Neural cell (in vitro differentiated cells): ENCODE measurements at regions not wholly inside any gene's neighbourhood (a gene's known extent, or its start where the extent isn't known, plus 50 kb on each side); places are given as distances from the start of the nearest gene placed in this dataset.

Experiments
- H2AFZ ChIP-seq: fragments of 200-600, 300-800 bp; sonication (generic), shearing (Covaris generic); 2 replicates; pipeline ENCODE4 v1.6.0; 2014; ENCODE audit warnings: low read depth, mild to moderate bottlenecking, antibody characterized with exemption, low read length, moderate library complexity
- H3F3A ChIP-seq: fragments of 200-600 bp; shearing (Covaris generic); 2 replicates; pipeline ENCODE4 v1.6.1; 2016; ENCODE audit warnings: mild to moderate bottlenecking, moderate library complexity, mixed read lengths, antibody characterized with exemption, low read length; ENCODE audit not compliant: insufficient read depth, poor library complexity, severe bottlenecking
- H3K27ac ChIP-seq: fragments of 200-600, 300-800 bp; sonication (generic), shearing (Covaris generic); 2 replicates; pipeline ENCODE4 v1.5.1; 2014; ENCODE audit warnings: mild to moderate bottlenecking, low read length, moderate library complexity
- H3K27me3 ChIP-seq: fragments of 300-800, 200-600 bp; sonication (generic), shearing (Covaris generic); 2 replicates; pipeline ENCODE4 v1.6.0; 2014; ENCODE audit warnings: mild to moderate bottlenecking, low read depth, low read length, moderate library complexity; ENCODE audit not compliant: insufficient read depth
- H3K36me3 ChIP-seq: fragments of 300-800, 200-600 bp; sonication (generic), shearing (Covaris generic); 2 replicates; pipeline ENCODE4 v1.5.1; 2014; ENCODE audit warnings: mild to moderate bottlenecking, antibody characterized with exemption, low read length, moderate library complexity; ENCODE audit not compliant: insufficient read depth
- H3K4me2 ChIP-seq: fragments of 300-800, 200-600 bp; sonication (generic), shearing (Covaris generic); 2 replicates; pipeline ENCODE4 v1.6.0; 2014; ENCODE audit warnings: mild to moderate bottlenecking, low read length
- H3K4me3 ChIP-seq: fragments of 300-800, 200-600 bp; sonication (generic), shearing (Covaris generic); 2 replicates; pipeline ENCODE4 v1.5.1; 2014; ENCODE audit warnings: mild to moderate bottlenecking, low read length, moderate library complexity
- H3K79me2 ChIP-seq: fragments of 200-600 bp; shearing (Covaris generic); replicated peaks from 2 replicates; pipeline ENCODE4 v1.6.0; 2014; ENCODE audit warnings: mild to moderate bottlenecking, low read length, moderate library complexity; ENCODE audit not compliant: insufficient read depth
- H3K9ac ChIP-seq: fragments of 300-800, 200-600 bp; sonication (generic), shearing (Covaris generic); 2 replicates; pipeline ENCODE4 v1.6.1; 2016; ENCODE audit warnings: mild to moderate bottlenecking, low read length, mixed read lengths
- H3K9me2 ChIP-seq: fragments of 200-600 bp; shearing (Covaris generic); 2 replicates; pipeline ENCODE4 v1.6.1; 2016; ENCODE audit warnings: mild to moderate bottlenecking, low read length, mixed read lengths; ENCODE audit not compliant: insufficient read depth
- H3K9me3 ChIP-seq: fragments of 200-600, 300-800 bp; sonication (generic), shearing (Covaris generic); 2 replicates; pipeline ENCODE4 v1.6.1; 2016; ENCODE audit warnings: mild to moderate bottlenecking, mixed run types, low read length, moderate library complexity, mixed read lengths
- H4K20me1 ChIP-seq: fragments of 200-600 bp; shearing (Covaris generic); 2 replicates; pipeline ENCODE4 v1.6.1; 2016; ENCODE audit warnings: mild to moderate bottlenecking, mixed run types; ENCODE audit not compliant: insufficient read depth
- EP300 ChIP-seq: fragments of 450-650 bp; conservative IDR thresholded peaks from 2 replicates; pipeline ENCODE4 v1.6.1; 2014; ENCODE audit warnings: antibody characterized with exemption, mild to moderate bottlenecking, moderate library complexity; ENCODE audit not compliant: poor library complexity, severe bottlenecking
- EZH2 ChIP-seq: fragments of 200-600, 300-800 bp; shearing (Covaris generic), sonication (generic); IDR thresholded peaks from 2 replicates; pipeline ENCODE4 v1.6.1; 2014; ENCODE audit warnings: antibody characterized with exemption, low read length, borderline replicate concordance, mild to moderate bottlenecking; ENCODE audit not compliant: insufficient read depth, poor library complexity, severe bottlenecking
- MXI1 ChIP-seq: fragments of 450-650 bp; conservative IDR thresholded peaks from 2 replicates; pipeline ENCODE4 v1.6.1; 2014; ENCODE audit warnings: antibody characterized with exemption, mild to moderate bottlenecking; ENCODE audit not compliant: poor library complexity, severe bottlenecking
- POLR2AphosphoS5 ChIP-seq: IDR thresholded peaks from 2 replicates; pipeline ENCODE4 v1.6.1; 2012
- RAD21 ChIP-seq: fragments of 450-650 bp; conservative IDR thresholded peaks from 2 replicates; pipeline ENCODE4 v1.6.1; 2014; ENCODE audit warnings: antibody characterized with exemption, mild to moderate bottlenecking, moderate library complexity
- SMC3 ChIP-seq: fragments of 450-650 bp; conservative IDR thresholded peaks from 2 replicates; pipeline ENCODE4 v1.6.1; 2014; ENCODE audit warnings: antibody characterized with exemption, mild to moderate bottlenecking, moderate library complexity; ENCODE audit not compliant: poor library complexity
- TAF1 ChIP-seq: IDR thresholded peaks from 2 replicates; pipeline ENCODE4 v1.6.1; 2012; ENCODE audit warnings: low read depth
- TF ChIP-seq, protein P1 (sequence below): fragments of 450-650 bp; IDR thresholded peaks from 2 replicates; pipeline ENCODE4 v1.5.1; 2014; ENCODE audit warnings: antibody characterized with exemption, mild to moderate bottlenecking, moderate library complexity; ENCODE audit not compliant: poor library complexity, severe bottlenecking
- TF ChIP-seq, protein P2 (sequence below): IDR thresholded peaks from 2 replicates; pipeline ENCODE4 v1.6.1; 2012; ENCODE audit warnings: borderline replicate concordance

DNA sequence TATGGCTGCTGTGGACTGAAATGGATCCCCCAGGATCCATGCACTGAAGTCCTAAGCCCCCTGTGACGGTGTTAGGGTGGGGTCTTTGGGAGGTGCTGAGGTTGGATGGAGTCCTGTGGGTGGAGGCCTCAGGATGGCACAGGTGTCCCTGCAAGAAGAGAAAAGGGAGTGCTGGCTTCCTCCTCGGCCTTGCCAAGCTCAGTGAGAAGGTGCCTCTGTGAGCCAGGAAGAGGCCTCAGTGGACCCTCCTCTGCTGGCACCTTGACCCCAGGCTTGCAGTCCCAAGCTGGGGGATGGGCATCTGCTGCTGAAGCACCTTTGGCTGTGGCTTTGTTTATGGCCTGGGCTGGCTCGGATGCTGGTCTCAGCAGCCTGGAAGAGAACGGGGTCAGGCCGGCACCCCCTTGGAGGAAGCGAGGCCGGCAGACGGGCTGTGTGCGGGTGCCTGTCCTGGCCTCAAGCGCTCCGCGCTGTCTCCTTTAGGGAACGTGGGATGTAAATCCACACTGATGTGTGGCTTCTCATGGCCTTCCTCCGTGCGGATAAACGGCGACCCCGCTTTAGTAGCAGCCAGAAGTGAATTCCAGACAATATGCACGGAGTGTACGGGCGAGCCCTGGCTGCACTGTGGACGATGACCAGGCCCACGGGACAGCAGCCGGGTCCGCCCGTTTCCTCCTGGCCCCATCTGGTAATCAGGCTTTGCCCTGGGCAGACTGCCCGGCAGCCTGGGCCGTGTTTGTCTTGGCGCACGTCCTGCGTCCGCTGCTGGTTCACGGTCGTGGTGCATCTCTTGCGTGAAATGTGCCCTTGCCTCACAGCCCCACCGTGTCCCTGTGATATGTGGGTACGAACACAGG, 182.6 kb downstream of the ERMARD start:
- Histone ChIP-seq H3K9ac (no peak overlapping the region), H3K4me3 (no peak overlapping the region), H3K4me2 (no peak overlapping the region), H3K36me3 (no peaks in the 10 kb centered on the region), H3K27me3 (no peaks in the 10 kb centered on the region), H3K9me2 (no peaks in the 10 kb centered on the region), H4K20me1 (no peaks in the 10 kb centered on the region), H3K79me2 (no peaks in the 10 kb centered on the region), H2AFZ (no peak overlapping the region), H3K9me3 (no peaks in the 10 kb centered on the region), H3K27ac (no peak overlapping the region), H3F3A (no peaks in the 10 kb centered on the region)
- TF ChIP-seq EZH2 (no peak), EP300 (no peak), TAF1 (no peak), MXI1 (no peak), SMC3 (no peak), POLR2AphosphoS5 (no peak), RAD21 (no peak)
- TF ChIP-seq, protein P1, sequence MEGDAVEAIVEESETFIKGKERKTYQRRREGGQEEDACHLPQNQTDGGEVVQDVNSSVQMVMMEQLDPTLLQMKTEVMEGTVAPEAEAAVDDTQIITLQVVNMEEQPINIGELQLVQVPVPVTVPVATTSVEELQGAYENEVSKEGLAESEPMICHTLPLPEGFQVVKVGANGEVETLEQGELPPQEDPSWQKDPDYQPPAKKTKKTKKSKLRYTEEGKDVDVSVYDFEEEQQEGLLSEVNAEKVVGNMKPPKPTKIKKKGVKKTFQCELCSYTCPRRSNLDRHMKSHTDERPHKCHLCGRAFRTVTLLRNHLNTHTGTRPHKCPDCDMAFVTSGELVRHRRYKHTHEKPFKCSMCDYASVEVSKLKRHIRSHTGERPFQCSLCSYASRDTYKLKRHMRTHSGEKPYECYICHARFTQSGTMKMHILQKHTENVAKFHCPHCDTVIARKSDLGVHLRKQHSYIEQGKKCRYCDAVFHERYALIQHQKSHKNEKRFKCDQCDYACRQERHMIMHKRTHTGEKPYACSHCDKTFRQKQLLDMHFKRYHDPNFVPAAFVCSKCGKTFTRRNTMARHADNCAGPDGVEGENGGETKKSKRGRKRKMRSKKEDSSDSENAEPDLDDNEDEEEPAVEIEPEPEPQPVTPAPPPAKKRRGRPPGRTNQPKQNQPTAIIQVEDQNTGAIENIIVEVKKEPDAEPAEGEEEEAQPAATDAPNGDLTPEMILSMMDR, result no peak
- TF ChIP-seq, protein P2, sequence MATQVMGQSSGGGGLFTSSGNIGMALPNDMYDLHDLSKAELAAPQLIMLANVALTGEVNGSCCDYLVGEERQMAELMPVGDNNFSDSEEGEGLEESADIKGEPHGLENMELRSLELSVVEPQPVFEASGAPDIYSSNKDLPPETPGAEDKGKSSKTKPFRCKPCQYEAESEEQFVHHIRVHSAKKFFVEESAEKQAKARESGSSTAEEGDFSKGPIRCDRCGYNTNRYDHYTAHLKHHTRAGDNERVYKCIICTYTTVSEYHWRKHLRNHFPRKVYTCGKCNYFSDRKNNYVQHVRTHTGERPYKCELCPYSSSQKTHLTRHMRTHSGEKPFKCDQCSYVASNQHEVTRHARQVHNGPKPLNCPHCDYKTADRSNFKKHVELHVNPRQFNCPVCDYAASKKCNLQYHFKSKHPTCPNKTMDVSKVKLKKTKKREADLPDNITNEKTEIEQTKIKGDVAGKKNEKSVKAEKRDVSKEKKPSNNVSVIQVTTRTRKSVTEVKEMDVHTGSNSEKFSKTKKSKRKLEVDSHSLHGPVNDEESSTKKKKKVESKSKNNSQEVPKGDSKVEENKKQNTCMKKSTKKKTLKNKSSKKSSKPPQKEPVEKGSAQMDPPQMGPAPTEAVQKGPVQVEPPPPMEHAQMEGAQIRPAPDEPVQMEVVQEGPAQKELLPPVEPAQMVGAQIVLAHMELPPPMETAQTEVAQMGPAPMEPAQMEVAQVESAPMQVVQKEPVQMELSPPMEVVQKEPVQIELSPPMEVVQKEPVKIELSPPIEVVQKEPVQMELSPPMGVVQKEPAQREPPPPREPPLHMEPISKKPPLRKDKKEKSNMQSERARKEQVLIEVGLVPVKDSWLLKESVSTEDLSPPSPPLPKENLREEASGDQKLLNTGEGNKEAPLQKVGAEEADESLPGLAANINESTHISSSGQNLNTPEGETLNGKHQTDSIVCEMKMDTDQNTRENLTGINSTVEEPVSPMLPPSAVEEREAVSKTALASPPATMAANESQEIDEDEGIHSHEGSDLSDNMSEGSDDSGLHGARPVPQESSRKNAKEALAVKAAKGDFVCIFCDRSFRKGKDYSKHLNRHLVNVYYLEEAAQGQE, result no peak

DNA sequence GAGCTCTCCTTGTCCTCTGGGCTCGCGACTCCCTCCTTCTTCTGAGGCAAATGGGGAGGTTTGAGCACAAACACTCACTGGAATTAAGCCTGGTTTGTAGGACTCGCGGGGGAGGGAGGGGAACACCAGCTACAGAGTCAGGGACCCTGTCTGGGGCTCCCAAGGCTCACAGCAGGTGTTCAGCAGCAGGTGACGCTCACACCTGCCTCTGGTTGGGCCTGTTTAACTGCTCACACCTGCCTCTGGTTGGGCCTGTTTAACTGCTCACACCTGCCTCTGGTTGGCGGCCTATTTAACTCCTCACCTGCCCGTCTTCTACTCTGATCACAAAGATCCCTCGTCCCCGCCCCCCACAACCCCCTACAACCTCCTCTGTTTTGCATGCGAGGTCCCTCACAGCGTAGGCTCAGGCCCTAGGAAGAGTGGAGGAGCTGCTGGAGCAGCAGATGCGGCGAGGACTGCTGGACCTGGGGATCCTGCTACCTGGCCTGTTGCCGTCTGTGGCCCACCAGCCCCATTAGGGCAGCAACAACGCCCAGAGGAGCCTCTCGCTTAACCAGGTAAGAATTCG, 181.9 kb downstream of the ERMARD start:
- no peaks in the 10 kb centered on the region for H3F3A ChIP-seq
- no peaks in the 10 kb centered on the region for H3K9me2 ChIP-seq
- no peak overlapping the region for H3K4me3 ChIP-seq
- no peaks in the 10 kb centered on the region for H3K27me3 ChIP-seq
- H3K27ac ChIP-seq, result no peak overlapping the region
- no peaks in the 10 kb centered on the region for H3K36me3 ChIP-seq
- H3K9me3 ChIP-seq, result no peaks in the 10 kb centered on the region
- H3K4me2 ChIP-seq, result no peak overlapping the region
- no peaks in the 10 kb centered on the region for H4K20me1 ChIP-seq
- H3K9ac ChIP-seq, result no peak overlapping the region
- no peak overlapping the region for H2AFZ ChIP-seq
- TF ChIP-seq EP300 (no peak), MXI1 (no peak), TAF1 (no peak), POLR2AphosphoS5 (no peak), RAD21 (no peak), SMC3 (no peak), EZH2 (no peak)
- TF ChIP-seq, protein P1, result no peak
- TF ChIP-seq, protein P2, result no peak
- H3K79me2 ChIP-seq, result no peaks in the 10 kb centered on the region
